HG03521 (cell line): ENCODE measurements at regions not wholly inside any gene's neighbourhood (a gene's known extent, or its start where the extent isn't known, plus 50 kb on each side); places are given as distances from the start of the nearest gene placed in this dataset.

ENCODE experiments used
- ATAC-seq: cut with Tn5 transposase; IDR thresholded peaks from one replicate; pipeline ENCODE4 v1.9.1; 2021; ENCODE audit warnings: mild to moderate bottlenecking, moderate library complexity; ENCODE audit not compliant: unreplicated experiment

DNA sequence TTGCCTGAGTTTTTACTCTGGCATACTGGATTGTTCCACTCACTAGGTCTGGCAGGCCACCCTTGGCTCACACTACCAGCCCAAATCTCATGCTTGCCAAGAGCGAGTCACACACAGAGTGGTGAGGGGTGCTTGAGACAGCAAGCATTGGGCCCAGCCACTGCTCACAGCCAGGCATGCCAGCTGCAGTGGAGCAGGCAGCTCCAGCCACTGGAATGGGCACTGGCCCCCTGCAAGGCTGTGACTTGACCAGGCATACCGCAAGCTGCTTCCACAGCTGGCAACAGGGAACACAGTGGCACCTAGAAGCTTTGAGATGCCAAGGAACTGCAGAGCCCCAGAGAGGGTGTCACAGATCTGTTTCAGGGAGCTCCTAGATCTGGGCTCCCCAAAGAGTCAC lies 488.5 kb downstream of the LRFN5 start:
- ATAC-seq: no peak

GRCh38 chr14:42090122-42090521 lies 483.4 kb downstream of the LRFN5 start:
- no peak for ATAC-seq

- ATAC-seq: no peak
Measured at GRCh38 chr14:42079911-42080310, 473.2 kb downstream of the LRFN5 start.

DNA sequence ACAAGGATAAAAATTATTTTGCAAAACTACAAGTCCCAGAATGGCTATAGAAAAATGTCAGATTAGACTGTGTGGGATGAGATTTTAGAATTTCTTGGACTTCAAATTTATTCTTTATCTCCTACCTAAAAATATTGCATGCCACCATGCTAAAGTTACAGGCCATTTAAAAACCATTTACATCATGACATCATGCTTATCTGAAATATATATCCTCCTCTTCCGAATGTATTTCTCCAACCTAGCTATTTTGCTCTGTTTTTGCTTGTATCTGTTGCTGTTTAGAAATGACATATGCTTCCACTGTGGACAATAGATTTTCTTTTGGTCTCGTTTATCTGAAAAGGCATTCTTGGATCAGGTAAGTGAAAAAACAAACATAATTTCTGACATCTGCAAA lies 471.7 kb downstream of the LRFN5 start:
- ATAC-seq: no peak

GRCh38 chr14:42070031-42070430 lies 463.4 kb downstream of the LRFN5 start:
- no peak for ATAC-seq

GRCh38 chr14:42057111-42057510 lies 450.4 kb downstream of the LRFN5 start:
- no peak for ATAC-seq

GRCh38 chr14:42047421-42048055 lies 440.9 kb downstream of the LRFN5 start:
- no peak for ATAC-seq

DNA sequence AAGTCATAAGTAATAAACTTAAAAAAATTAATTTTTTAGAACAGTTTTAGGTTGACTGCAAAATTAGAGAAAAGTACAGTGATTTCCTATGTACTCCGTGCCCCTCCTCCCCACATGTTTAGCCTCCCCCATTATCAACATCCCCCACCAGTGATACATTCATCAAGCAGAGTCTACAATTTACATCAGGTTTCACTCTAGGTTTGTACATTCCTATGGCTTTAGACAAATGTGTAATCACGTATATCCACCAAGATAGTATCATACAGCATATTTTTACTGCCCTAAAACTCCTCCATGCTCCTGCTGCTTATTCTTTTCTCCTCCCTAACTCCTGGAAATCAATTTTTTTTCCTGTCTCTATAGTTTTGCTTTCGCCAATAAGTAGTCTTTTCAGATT lies 438.7 kb downstream of the LRFN5 start:
- no peak for ATAC-seq

GRCh38 chr14:42028607-42029006 lies 421.9 kb downstream of the LRFN5 start:
- no peak for ATAC-seq

DNA sequence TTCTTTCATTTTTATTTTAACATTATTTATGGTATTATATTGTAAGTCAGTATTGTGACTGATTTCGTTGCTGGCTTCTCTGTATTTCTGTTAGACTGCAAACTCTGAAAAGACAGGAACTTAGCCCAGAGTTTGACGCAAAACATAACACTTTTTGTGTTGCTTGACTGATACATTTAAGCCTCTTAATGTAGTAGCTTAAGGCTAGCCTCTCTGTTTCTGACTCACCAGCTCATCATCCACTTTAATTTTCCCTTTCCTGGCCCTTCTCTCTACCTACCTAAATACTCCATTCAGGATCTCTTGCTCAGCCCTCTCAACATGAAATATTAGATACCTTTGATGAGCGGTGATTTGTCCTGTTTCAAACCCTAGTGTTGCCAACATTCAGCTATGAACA lies 420.6 kb downstream of the LRFN5 start:
- ATAC-seq: no peak

DNA sequence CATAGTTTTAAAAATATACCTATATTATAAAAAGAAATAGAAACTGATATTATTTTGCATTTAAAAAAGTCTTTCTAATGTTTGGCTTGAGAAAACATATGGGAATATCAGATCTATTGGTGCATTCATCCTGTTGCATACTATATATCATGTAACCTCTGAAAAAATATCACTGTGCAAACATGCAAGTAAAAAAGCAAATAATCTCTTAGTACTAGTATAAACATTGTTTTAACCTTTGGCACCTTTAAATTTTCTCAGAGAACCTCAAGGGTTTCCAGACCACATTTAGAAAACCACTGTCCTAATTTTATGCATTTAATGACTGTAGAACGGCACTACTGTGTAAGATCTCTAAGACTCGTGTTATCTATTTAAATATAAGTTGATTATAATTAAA lies 416.8 kb downstream of the LRFN5 start:
- ATAC-seq: no peak

DNA sequence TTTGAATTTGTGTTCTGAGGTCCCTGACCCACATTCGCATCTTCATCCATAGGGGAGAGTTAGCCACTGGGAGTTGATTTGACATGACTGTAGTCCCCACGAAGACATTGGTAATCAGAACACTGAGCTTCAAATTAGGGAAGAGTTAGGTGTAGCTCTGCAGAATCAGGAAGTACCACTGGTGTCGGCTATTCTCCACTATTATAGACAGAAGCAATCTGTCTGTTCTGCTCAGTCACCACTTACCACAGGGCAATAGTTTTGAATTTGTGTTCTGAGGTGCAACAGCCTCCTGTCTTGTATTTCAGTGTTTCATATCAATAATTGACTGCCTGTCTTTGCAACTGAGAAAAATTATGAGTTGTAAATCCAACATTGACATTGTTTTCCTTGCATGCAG lies 407.6 kb downstream of the LRFN5 start:
- ATAC-seq: no peak

- no peak for ATAC-seq
Measured at GRCh38 chr14:42013559-42013958, 406.9 kb downstream of the LRFN5 start.

DNA sequence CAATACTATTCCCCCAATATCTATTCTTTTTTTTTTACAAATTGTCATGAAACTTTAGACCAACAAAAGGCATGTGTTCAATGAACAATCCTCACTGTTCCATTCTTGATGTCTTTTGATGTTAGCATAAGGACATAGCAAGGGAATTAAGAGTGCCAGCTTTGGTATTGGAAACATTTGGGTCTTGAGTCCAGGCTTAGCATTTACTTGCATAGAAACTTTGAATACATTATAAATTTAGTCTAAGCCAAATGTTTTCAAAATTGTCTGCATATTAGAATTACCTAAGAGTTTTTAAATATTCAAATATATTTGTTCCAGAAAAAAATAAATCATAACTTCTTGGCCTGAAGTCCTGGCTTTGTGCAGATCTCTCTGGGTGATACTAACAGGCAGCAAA lies 406.5 kb downstream of the LRFN5 start:
- ATAC-seq: no peak

DNA sequence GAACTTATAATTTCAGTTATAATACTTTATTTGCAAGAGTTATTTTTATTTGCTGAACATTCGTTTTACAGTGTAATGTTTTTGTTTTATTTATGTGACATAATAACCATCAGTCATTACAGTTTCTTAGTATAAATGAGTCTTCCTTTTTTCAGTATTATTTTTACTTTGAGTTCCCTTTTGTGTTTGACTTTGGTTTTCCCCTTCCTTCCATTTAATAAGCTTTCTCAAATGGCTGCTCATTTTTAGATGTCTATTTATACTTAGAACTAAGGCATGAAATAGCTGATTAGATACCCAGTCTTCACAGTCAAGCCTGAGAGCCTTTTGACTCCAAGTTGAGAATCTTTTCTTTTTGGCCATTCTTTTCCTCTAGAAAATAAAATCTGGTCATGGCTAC lies 404.5 kb downstream of the LRFN5 start:
- ATAC-seq: no peak

DNA sequence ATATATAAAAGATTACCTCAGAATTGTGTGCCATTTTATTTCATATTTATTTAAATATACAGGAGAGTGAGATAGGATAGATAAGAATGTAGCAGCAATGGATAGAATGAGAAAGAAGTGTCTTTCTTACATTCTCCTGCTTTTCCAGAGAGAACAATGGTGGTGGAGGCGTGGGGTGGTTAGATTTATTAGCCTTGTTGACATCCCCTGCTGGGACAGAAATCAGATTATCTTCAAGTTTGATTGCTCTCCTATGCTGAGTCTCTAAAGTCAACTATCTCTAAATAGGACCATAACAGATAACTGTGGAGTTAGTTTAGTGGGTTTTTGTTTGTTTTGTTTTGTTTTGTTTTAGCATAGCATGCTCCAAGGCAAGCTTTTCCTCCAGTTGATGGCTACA lies 397.6 kb downstream of the LRFN5 start:
- ATAC-seq: no peak

DNA sequence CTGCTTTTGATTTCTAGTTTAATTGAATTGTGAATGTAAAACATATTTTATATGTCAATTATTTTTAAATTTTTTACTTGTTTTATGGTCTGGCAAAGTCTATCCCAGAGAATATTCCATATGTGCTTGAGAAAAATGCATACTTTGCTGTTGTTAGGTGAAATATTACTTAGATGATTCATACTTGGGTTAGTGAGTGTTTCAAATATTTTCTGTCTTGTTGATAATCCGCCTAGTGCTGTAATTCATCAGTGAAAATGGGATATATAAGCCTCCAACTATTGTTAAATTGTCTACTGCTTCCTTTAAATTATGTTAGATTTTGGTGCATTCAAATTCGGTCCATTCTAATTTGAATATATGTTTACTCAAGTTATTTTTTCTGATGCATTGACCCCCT lies 395.5 kb downstream of the LRFN5 start:
- ATAC-seq: no peak

DNA sequence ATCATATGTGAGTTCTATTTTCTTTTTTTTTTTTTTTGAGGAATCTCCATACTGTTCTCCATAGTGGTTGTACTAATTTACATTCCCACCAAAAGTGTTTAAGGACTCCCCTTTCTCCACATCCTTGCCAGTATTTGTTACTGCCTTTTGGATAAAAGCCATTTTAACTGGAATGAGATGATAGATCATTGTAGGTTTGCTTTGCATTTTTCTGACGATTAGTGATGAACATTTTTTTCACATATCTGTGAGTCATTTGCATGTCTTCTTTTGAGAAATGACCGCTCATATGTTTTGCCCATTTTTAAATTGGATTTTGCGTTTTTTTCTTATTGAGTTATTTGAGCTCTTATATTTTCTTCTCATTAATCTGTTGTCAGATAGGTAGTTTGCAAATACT lies 394.8 kb downstream of the LRFN5 start:
- no peak for ATAC-seq

- no peak for ATAC-seq
Measured at GRCh38 chr14:42000450-42000849, 393.8 kb downstream of the LRFN5 start.

DNA sequence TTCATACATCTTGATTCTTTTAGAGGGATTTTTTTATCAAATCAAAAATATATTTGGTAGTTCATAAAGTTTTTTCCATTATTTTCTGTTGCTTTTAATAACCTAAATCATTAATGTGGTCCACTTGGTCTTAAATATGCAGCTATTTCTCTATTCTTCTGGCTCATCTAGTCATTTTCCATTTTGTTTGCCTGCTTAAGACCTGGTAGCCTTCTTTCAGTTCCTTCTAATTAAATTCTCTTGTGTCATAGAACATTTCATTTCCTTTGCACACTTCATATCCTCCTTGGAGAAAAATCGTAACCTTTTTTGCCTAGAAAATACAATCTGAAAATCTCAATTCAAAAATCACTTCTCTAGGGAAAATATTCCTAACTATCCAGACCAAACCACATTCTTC lies 387.0 kb downstream of the LRFN5 start:
- no peak for ATAC-seq

- ATAC-seq: no peak
Measured at GRCh38 chr14:41986700-41987099, 380.0 kb downstream of the LRFN5 start.

GRCh38 chr14:41986083-41986645 lies 379.5 kb downstream of the LRFN5 start:
- ATAC-seq: no peak

GRCh38 chr14:41973178-41973577 lies 366.5 kb downstream of the LRFN5 start:
- ATAC-seq: no peak
